ENCODE measurements at regions not wholly inside any gene's neighbourhood (a gene's known extent, or its start where the extent isn't known, plus 50 kb on each side); places are given as distances from the start of the nearest gene placed in this dataset.

GRCh38 chr5:123756318-123756665, 244.3 kb downstream of the CSNK1G3 start:
- H4K20me1 ChIP-seq (ENCODE audit: insufficient read depth, low read length) = no peaks in the 10 kb centered on the region
- no peak for DNase-seq (ENCODE audit: low spot score)
- H3K4me2 ChIP-seq (ENCODE audit: low read length) = no peak overlapping the region
- no peak overlapping the region for H3K4me3 ChIP-seq (ENCODE audit: low read depth, low read length, poor library complexity, severe bottlenecking)
- H3K9me2 ChIP-seq (ENCODE audit: insufficient read depth, low read length) = no peaks in the 10 kb centered on the region
- POLR2A ChIA-PET = no interaction called here
- H3K36me3 ChIP-seq (ENCODE audit: insufficient read depth, low read length) = no peaks in the 10 kb centered on the region
- H3K27ac ChIP-seq (ENCODE audit: low read depth, low read length, poor library complexity, severe bottlenecking) = no peak overlapping the region
- no peak overlapping the region for H2AFZ ChIP-seq (ENCODE audit: low read length)
- no peaks in the 10 kb centered on the region for H3K9me3 ChIP-seq (ENCODE audit: low read length)
- CTCF ChIA-PET (ENCODE audit: unreplicated experiment) = interaction anchor here (0.6 kb wide), 1 partner anchor 967 kb away, joined by 5 read pairs; no protein-coding TSS in a partner anchor
- TF ChIP-seq, protein P1, sequence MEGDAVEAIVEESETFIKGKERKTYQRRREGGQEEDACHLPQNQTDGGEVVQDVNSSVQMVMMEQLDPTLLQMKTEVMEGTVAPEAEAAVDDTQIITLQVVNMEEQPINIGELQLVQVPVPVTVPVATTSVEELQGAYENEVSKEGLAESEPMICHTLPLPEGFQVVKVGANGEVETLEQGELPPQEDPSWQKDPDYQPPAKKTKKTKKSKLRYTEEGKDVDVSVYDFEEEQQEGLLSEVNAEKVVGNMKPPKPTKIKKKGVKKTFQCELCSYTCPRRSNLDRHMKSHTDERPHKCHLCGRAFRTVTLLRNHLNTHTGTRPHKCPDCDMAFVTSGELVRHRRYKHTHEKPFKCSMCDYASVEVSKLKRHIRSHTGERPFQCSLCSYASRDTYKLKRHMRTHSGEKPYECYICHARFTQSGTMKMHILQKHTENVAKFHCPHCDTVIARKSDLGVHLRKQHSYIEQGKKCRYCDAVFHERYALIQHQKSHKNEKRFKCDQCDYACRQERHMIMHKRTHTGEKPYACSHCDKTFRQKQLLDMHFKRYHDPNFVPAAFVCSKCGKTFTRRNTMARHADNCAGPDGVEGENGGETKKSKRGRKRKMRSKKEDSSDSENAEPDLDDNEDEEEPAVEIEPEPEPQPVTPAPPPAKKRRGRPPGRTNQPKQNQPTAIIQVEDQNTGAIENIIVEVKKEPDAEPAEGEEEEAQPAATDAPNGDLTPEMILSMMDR (conservative IDR thresholded peaks at IDR 0.05; ENCODE audit: low read length) = no peak
- TF ChIP-seq EZH2phosphoT487 (IDR thresholded peaks at IDR 0.05; ENCODE audit: borderline replicate concordance, low read depth, low read length) = no peak
- no TSS peak for BruUV-seq (replicated peaks)
- intact Hi-C loops (cut with micrococcal nuclease; ENCODE audit: unreplicated experiment) = no loop called here
- no peaks in the 10 kb centered on the region for H3K4me1 ChIP-seq (ENCODE audit: insufficient read depth, low read length, poor library complexity, severe bottlenecking)
- no peaks in the 10 kb centered on the region for H3K79me2 ChIP-seq (ENCODE audit: insufficient read depth, low read depth, low read length)

DNA sequence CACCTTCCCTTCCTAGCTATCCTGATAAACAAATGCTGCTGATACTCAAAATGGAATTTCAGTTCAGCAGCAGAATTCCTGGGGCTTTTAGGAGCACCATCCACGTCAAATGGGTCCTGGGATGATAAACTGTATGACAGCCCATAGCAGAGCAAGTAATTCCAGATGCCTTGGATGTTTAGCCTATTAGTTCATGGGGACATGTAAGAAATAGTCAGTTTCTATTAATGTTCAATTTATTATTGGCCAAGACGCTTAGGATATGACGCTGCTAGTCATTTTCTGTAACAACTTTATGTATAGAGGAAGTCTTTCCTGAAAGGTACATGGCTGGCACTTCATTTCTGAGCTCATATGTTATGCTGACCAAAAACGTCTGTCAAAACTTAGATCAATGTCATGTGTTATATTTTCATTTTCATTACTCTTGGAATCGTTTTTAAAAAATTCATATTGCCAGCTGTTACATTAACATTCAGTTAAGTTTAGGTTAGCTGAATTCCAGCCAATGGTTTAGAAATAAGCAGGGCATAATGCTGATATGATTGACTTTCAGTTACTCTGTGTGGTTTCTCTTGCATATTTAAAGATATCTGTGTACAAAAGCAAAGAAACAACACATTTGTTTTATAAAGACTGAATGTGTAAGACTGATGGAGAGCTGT, 243.8 kb downstream of the CSNK1G3 start:
- POLR2A ChIA-PET = no interaction called here
- CTCF ChIA-PET (ENCODE audit: unreplicated experiment) = interaction anchor here (0.6 kb wide), 1 partner anchor 966 kb away, joined by 5 read pairs; no protein-coding TSS in a partner anchor

DNA sequence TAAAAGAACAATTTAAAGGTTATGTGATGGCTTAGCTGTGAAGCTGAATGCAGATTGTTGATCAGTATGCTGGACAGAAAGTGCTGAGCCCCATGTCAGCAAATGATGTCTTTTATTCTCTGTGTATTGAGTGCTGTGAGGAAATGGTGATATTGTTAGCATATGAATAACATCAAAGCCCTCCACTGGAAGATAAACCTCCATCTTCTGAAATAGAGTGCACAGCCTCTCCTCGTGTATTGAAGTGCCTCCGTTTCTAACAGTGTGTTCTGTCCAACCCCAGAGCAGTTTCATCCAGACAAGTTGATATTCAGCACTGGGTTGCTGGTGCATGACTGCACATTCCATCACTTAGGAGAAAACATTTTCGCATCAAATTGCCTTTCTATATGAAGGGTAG, 242.9 kb downstream of the CSNK1G3 start:
- H4K20me1 ChIP-seq (ENCODE audit: insufficient read depth, low read length) = no peaks in the 10 kb centered on the region
- H3K4me2 ChIP-seq (ENCODE audit: low read length) = no peak overlapping the region
- no peak overlapping the region for H3K27ac ChIP-seq (ENCODE audit: low read depth, low read length, poor library complexity, severe bottlenecking)
- H3K36me3 ChIP-seq (ENCODE audit: insufficient read depth, low read length) = no peaks in the 10 kb centered on the region
- no peaks in the 10 kb centered on the region for H3K9me2 ChIP-seq (ENCODE audit: insufficient read depth, low read length)
- ChIA-PET CTCF (ENCODE audit: unreplicated experiment) (no interaction called here), POLR2A (interaction anchor here (0.7 to 0.8 kb wide), 3 partner anchors 9 to 719 kb away, joined by 3 to 4 read pairs (median 3); no protein-coding TSS in a partner anchor)
- H2AFZ ChIP-seq (ENCODE audit: low read length) = no peak overlapping the region
- no TSS peak for BruUV-seq (replicated peaks)
- intact Hi-C loops (cut with micrococcal nuclease; ENCODE audit: unreplicated experiment) = no loop called here
- DNase-seq (ENCODE audit: low spot score) = no peak
- no peaks in the 10 kb centered on the region for H3K9me3 ChIP-seq (ENCODE audit: low read length)
- no peaks in the 10 kb centered on the region for H3K79me2 ChIP-seq (ENCODE audit: insufficient read depth, low read depth, low read length)
- no peak overlapping the region for H3K4me3 ChIP-seq (ENCODE audit: low read depth, low read length, poor library complexity, severe bottlenecking)
- no peak for TF ChIP-seq EZH2phosphoT487 (IDR thresholded peaks at IDR 0.05; ENCODE audit: borderline replicate concordance, low read depth, low read length)
- TF ChIP-seq, protein P1 (conservative IDR thresholded peaks at IDR 0.05; ENCODE audit: low read length) = no peak
- no peaks in the 10 kb centered on the region for H3K4me1 ChIP-seq (ENCODE audit: insufficient read depth, low read length, poor library complexity, severe bottlenecking)

More for the DNA sequence above, 243.8 kb downstream of the CSNK1G3 start:
- no peaks in the 10 kb centered on the region for H3K4me1 ChIP-seq (ENCODE audit: insufficient read depth, low read length, poor library complexity, severe bottlenecking)
- no peak overlapping the region for H3K4me2 ChIP-seq (ENCODE audit: low read length)
- H3K79me2 ChIP-seq (ENCODE audit: insufficient read depth, low read depth, low read length) = no peaks in the 10 kb centered on the region
- no peaks in the 10 kb centered on the region for H3K9me2 ChIP-seq (ENCODE audit: insufficient read depth, low read length)
- H4K20me1 ChIP-seq (ENCODE audit: insufficient read depth, low read length) = no peaks in the 10 kb centered on the region
- no peak overlapping the region for H2AFZ ChIP-seq (ENCODE audit: low read length)
- intact Hi-C loops (cut with micrococcal nuclease; ENCODE audit: unreplicated experiment) = no loop called here
- no peak overlapping the region for H3K27ac ChIP-seq (ENCODE audit: low read depth, low read length, poor library complexity, severe bottlenecking)
- H3K4me3 ChIP-seq (ENCODE audit: low read depth, low read length, poor library complexity, severe bottlenecking) = no peak overlapping the region
- H3K36me3 ChIP-seq (ENCODE audit: insufficient read depth, low read length) = no peaks in the 10 kb centered on the region
- no TSS peak for BruUV-seq (replicated peaks)
- H3K9me3 ChIP-seq (ENCODE audit: low read length) = no peaks in the 10 kb centered on the region
- no peak for TF ChIP-seq EZH2phosphoT487 (IDR thresholded peaks at IDR 0.05; ENCODE audit: borderline replicate concordance, low read depth, low read length)
- TF ChIP-seq, protein P1 (conservative IDR thresholded peaks at IDR 0.05; ENCODE audit: low read length) = no peak
- DNase-seq (ENCODE audit: low spot score) = no peak
